ENCODE measurements at regions not wholly inside any gene's neighbourhood (a gene's known extent, or its start where the extent isn't known, plus 50 kb on each side); places are given as distances from the start of the nearest gene placed in this dataset.

- H3K4me3 ChIP-seq (ENCODE audit: low read depth, low read length), result no peak overlapping the region
- no peaks in the 10 kb centered on the region for H3K9me3 ChIP-seq (ENCODE audit: control insufficient read depth, insufficient read depth, low read length)
- H3K4me1 ChIP-seq (ENCODE audit: control insufficient read depth, insufficient read depth, low read length), result no peaks in the 10 kb centered on the region
- no peak for DNase-seq (ENCODE audit: low read depth in 4 of 6, low spot score in 6 of 6)
- no peaks in the 10 kb centered on the region for H3K27me3 ChIP-seq (ENCODE audit: control insufficient read depth, insufficient read depth, low read length)
- H3K36me3 ChIP-seq (ENCODE audit: control insufficient read depth, insufficient read depth, low read length), result no peaks in the 10 kb centered on the region
- H3K27ac ChIP-seq (ENCODE audit: low read depth, low read length), result no peak overlapping the region
- WGBS (ENCODE audit: insufficient coverage), result 80% methylated on average over 1 of the region's 2 CpGs
These were observed 84.0 kb upstream of the SALL4 start for GRCh38 chr20:51886341-51886740.

- DNase-seq (ENCODE audit: low read depth in 4 of 6, low spot score in 6 of 6), result no peak
- no peaks in the 10 kb centered on the region for H3K4me1 ChIP-seq (ENCODE audit: control insufficient read depth, insufficient read depth, low read length)
- no peaks in the 10 kb centered on the region for H3K9me3 ChIP-seq (ENCODE audit: control insufficient read depth, insufficient read depth, low read length)
- H3K27ac ChIP-seq (ENCODE audit: low read depth, low read length), result no peak overlapping the region
- no peaks in the 10 kb centered on the region for H3K27me3 ChIP-seq (ENCODE audit: control insufficient read depth, insufficient read depth, low read length)
- WGBS (ENCODE audit: insufficient coverage), result 67% methylated on average over 2 of the region's 5 CpGs
- no peaks in the 10 kb centered on the region for H3K36me3 ChIP-seq (ENCODE audit: control insufficient read depth, insufficient read depth, low read length)
- H3K4me3 ChIP-seq (ENCODE audit: low read depth, low read length), result no peak overlapping the region
These were observed 82.2 kb upstream of the SALL4 start for GRCh38 chr20:51884561-51884960.

GRCh38 chr20:51880188-51880587 lies 77.9 kb upstream of the SALL4 start:
- H3K27ac ChIP-seq (ENCODE audit: low read depth, low read length), result no peak overlapping the region
- no peaks in the 10 kb centered on the region for H3K27me3 ChIP-seq (ENCODE audit: control insufficient read depth, insufficient read depth, low read length)
- H3K9me3 ChIP-seq (ENCODE audit: control insufficient read depth, insufficient read depth, low read length), result no peaks in the 10 kb centered on the region
- 94% methylated on average over 4 of the region's 4 CpGs for WGBS (ENCODE audit: insufficient coverage)
- no peaks in the 10 kb centered on the region for H3K36me3 ChIP-seq (ENCODE audit: control insufficient read depth, insufficient read depth, low read length)
- H3K4me3 ChIP-seq (ENCODE audit: low read depth, low read length), result no peak overlapping the region
- H3K4me1 ChIP-seq (ENCODE audit: control insufficient read depth, insufficient read depth, low read length), result no peaks in the 10 kb centered on the region
- no peak for DNase-seq (ENCODE audit: low read depth in 4 of 6, low spot score in 6 of 6)

GRCh38 chr20:51876313-51876940 lies 74.1 kb upstream of the SALL4 start:
- 33% methylated on average over 3 of the region's 8 CpGs for WGBS (ENCODE audit: insufficient coverage)
- no peak overlapping the region for H3K4me3 ChIP-seq (ENCODE audit: low read depth, low read length)
- no peaks in the 10 kb centered on the region for H3K9me3 ChIP-seq (ENCODE audit: control insufficient read depth, insufficient read depth, low read length)
- H3K27ac ChIP-seq (ENCODE audit: low read depth, low read length), result no peak overlapping the region
- DNase-seq (ENCODE audit: low read depth in 4 of 6, low spot score in 6 of 6), result no peak
- H3K4me1 ChIP-seq (ENCODE audit: control insufficient read depth, insufficient read depth, low read length), result no peaks in the 10 kb centered on the region
- no peaks in the 10 kb centered on the region for H3K36me3 ChIP-seq (ENCODE audit: control insufficient read depth, insufficient read depth, low read length)
- no peaks in the 10 kb centered on the region for H3K27me3 ChIP-seq (ENCODE audit: control insufficient read depth, insufficient read depth, low read length)

- Histone ChIP-seq H3K36me3 (ENCODE audit: control insufficient read depth, insufficient read depth, low read length) (no peaks in the 10 kb centered on the region), H3K4me1 (ENCODE audit: control insufficient read depth, insufficient read depth, low read length) (no peaks in the 10 kb centered on the region), H3K4me3 (ENCODE audit: low read depth, low read length) (no peak overlapping the region), H3K9me3 (ENCODE audit: control insufficient read depth, insufficient read depth, low read length) (no peaks in the 10 kb centered on the region), H3K27ac (ENCODE audit: low read depth, low read length) (no peak overlapping the region), H3K27me3 (ENCODE audit: control insufficient read depth, insufficient read depth, low read length) (no peaks in the 10 kb centered on the region)
- 17% methylated on average over 1 of the region's 4 CpGs for WGBS (ENCODE audit: insufficient coverage)
- DNase-seq (ENCODE audit: low read depth in 4 of 6, low spot score in 6 of 6), result no peak
These were observed 71.3 kb upstream of the SALL4 start for GRCh38 chr20:51873652-51874051.

- H3K27ac ChIP-seq (ENCODE audit: low read depth, low read length), result no peak overlapping the region
- peak in 1 of 6 donors; percentile 49 for DNase-seq (ENCODE audit: low read depth in 4 of 6, low spot score in 6 of 6)
- H3K4me3 ChIP-seq (ENCODE audit: low read depth, low read length), result no peak overlapping the region
- 29% methylated on average over 3 of the region's 7 CpGs for WGBS (ENCODE audit: insufficient coverage)
- H3K36me3 ChIP-seq (ENCODE audit: control insufficient read depth, insufficient read depth, low read length), result no peaks in the 10 kb centered on the region
- H3K27me3 ChIP-seq (ENCODE audit: control insufficient read depth, insufficient read depth, low read length), result no peaks in the 10 kb centered on the region
- no peaks in the 10 kb centered on the region for H3K4me1 ChIP-seq (ENCODE audit: control insufficient read depth, insufficient read depth, low read length)
- H3K9me3 ChIP-seq (ENCODE audit: control insufficient read depth, insufficient read depth, low read length), result no peaks in the 10 kb centered on the region
These were observed 69.6 kb upstream of the SALL4 start for GRCh38 chr20:51871943-51872342.

GRCh38 chr20:51869002-51869401 lies 66.7 kb upstream of the SALL4 start:
- Histone ChIP-seq H3K27ac (ENCODE audit: low read depth, low read length) (no peak overlapping the region), H3K4me1 (ENCODE audit: control insufficient read depth, insufficient read depth, low read length) (no peaks in the 10 kb centered on the region), H3K9me3 (ENCODE audit: control insufficient read depth, insufficient read depth, low read length) (no peaks in the 10 kb centered on the region), H3K27me3 (ENCODE audit: control insufficient read depth, insufficient read depth, low read length) (no peaks in the 10 kb centered on the region), H3K4me3 (ENCODE audit: low read depth, low read length) (no peak overlapping the region), H3K36me3 (ENCODE audit: control insufficient read depth, insufficient read depth, low read length) (no peaks in the 10 kb centered on the region)
- DNase-seq (ENCODE audit: low read depth in 4 of 6, low spot score in 6 of 6), result no peak
- no CpG with 5 or more reads among the region's 3 CpGs for WGBS (ENCODE audit: insufficient coverage)

- Histone ChIP-seq H3K4me1 (ENCODE audit: control insufficient read depth, insufficient read depth, low read length) (no peaks in the 10 kb centered on the region), H3K9me3 (ENCODE audit: control insufficient read depth, insufficient read depth, low read length) (no peaks in the 10 kb centered on the region), H3K27ac (ENCODE audit: low read depth, low read length) (no peak overlapping the region), H3K27me3 (ENCODE audit: control insufficient read depth, insufficient read depth, low read length) (no peaks in the 10 kb centered on the region), H3K4me3 (ENCODE audit: low read depth, low read length) (no peak overlapping the region), H3K36me3 (ENCODE audit: control insufficient read depth, insufficient read depth, low read length) (no peaks in the 10 kb centered on the region)
- WGBS (ENCODE audit: insufficient coverage), result no CpG with 5 or more reads among the region's 3 CpGs
- DNase-seq (ENCODE audit: low read depth in 4 of 6, low spot score in 6 of 6), result no peak
These were observed 64.9 kb upstream of the SALL4 start for GRCh38 chr20:51867251-51867650.

- no peaks in the 10 kb centered on the region for H3K9me3 ChIP-seq (ENCODE audit: control insufficient read depth, insufficient read depth, low read length)
- H3K4me1 ChIP-seq (ENCODE audit: control insufficient read depth, insufficient read depth, low read length), result no peaks in the 10 kb centered on the region
- H3K27me3 ChIP-seq (ENCODE audit: control insufficient read depth, insufficient read depth, low read length), result no peaks in the 10 kb centered on the region
- WGBS (ENCODE audit: insufficient coverage), result 91% methylated on average over 11 of the region's 14 CpGs
- H3K36me3 ChIP-seq (ENCODE audit: control insufficient read depth, insufficient read depth, low read length), result no peaks in the 10 kb centered on the region
- H3K27ac ChIP-seq (ENCODE audit: low read depth, low read length), result no peak overlapping the region
- no peak overlapping the region for H3K4me3 ChIP-seq (ENCODE audit: low read depth, low read length)
- DNase-seq (ENCODE audit: low read depth in 4 of 6, low spot score in 6 of 6), result no peak
These were observed 62.6 kb upstream of the SALL4 start for GRCh38 chr20:51864967-51865366.

- Histone ChIP-seq H3K4me1 (ENCODE audit: control insufficient read depth, insufficient read depth, low read length) (no peaks in the 10 kb centered on the region), H3K36me3 (ENCODE audit: control insufficient read depth, insufficient read depth, low read length) (no peaks in the 10 kb centered on the region), H3K9me3 (ENCODE audit: control insufficient read depth, insufficient read depth, low read length) (no peaks in the 10 kb centered on the region), H3K4me3 (ENCODE audit: low read depth, low read length) (no peak overlapping the region), H3K27me3 (ENCODE audit: control insufficient read depth, insufficient read depth, low read length) (no peaks in the 10 kb centered on the region), H3K27ac (ENCODE audit: low read depth, low read length) (no peak overlapping the region)
- no peak for DNase-seq (ENCODE audit: low read depth in 4 of 6, low spot score in 6 of 6)
- 80% methylated on average over 6 of the region's 8 CpGs for WGBS (ENCODE audit: insufficient coverage)
These were observed 60.5 kb upstream of the SALL4 start for GRCh38 chr20:51862796-51863195.
